ENCODE measurements at regions not wholly inside any gene's neighbourhood (a gene's known extent, or its start where the extent isn't known, plus 50 kb on each side); places are given as distances from the start of the nearest gene placed in this dataset.

- DNase-seq (ENCODE audit: low read depth) = peak; percentile 75
These were observed 444.6 kb downstream of the HTR7 start for GRCh38 chr10:90413196-90413595.

DNA sequence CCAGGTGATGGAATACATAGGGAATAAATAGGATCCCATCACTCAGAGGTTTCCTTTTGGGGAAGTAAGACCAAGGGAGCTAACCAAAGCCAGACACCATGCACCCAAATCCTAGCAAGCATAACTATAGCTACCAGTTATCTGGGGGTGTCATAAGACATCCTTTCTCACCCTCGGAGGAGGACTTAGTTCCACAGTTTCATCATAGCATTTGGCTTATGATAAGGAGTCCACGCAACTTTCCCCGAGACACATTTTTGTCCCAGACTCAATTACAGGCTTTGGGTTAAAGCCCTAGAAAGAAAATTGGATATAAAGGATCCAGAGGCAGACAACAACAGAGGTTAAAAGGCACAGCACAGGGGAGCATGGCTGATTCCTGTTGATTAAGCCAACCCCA, 442.9 kb downstream of the HTR7 start:
- DNase-seq (ENCODE audit: low read depth) = peak; percentile 39

DNA sequence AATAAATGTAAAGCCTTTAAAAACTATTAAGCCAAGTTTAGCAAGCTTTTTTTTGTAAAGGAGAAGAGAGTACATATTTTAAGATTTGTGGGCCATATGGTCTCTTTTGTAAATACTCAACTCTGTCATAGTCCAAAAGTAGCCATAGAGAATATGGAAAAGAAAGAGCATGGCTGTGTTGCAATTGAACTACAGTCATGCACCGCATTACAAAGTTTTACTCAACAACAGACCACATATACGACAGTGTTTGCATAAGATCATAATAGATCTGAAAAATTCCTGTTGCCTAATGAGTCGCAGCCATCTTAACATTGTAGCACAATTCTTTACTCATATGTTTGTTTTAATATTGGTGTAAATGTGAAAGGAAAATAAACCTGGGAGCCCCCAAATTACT, 440.8 kb downstream of the HTR7 start:
- DNase-seq (ENCODE audit: low read depth) = peak; percentile 97

GRCh38 chr10:90417476-90418210, 440.2 kb downstream of the HTR7 start:
- no peak for DNase-seq (ENCODE audit: low read depth)

- peak; percentile 95 for DNase-seq (ENCODE audit: low read depth)
These were observed 438.8 kb downstream of the HTR7 start for GRCh38 chr10:90418869-90419652.

- no peak for DNase-seq (ENCODE audit: low read depth)
These were observed 437.1 kb downstream of the HTR7 start for GRCh38 chr10:90420637-90421318.

DNA sequence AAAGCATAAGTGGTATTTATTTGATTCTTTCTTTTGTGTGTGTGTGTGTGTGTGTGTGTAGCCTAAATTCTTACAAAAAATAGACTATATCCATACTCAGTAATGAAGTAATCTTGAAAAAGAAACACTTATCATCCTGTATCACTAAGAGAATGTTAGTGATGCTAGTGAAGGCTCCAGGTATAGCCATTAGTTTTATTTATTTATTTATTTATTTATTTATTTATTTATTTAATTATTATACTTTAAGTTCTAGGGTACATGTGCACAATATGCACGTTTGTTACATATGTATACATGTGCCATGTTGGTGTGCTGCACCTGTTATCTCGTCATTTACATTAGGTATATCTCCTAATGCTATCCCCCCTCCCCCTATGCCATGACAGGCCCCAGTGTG, 436.0 kb downstream of the HTR7 start:
- DNase-seq (ENCODE audit: low read depth) = no peak

DNA sequence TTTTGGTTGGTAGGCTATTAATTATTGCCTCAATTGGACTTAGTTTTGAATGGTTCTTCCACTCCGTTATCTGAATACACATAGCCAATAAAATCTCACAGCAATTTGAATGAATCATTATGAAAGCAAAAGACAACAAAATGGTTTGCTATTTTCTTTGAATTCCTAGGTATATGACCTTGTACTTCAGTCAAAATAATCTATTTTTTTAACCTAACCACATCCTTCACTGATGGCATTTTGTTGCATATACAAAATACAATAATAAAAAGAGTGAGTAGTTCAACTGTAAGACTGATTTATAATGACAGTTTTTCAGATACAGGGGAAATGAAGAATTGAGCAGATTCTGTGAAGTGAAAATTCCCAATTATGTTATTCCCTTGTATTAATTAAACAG, 433.1 kb downstream of the HTR7 start:
- DNase-seq (ENCODE audit: low read depth) = peak; percentile 39

GRCh38 chr10:90430186-90430585, 427.7 kb downstream of the HTR7 start:
- DNase-seq (ENCODE audit: low read depth) = no peak

- DNase-seq (ENCODE audit: low read depth) = no peak
These were observed 425.0 kb downstream of the HTR7 start for GRCh38 chr10:90432866-90433265.

DNA sequence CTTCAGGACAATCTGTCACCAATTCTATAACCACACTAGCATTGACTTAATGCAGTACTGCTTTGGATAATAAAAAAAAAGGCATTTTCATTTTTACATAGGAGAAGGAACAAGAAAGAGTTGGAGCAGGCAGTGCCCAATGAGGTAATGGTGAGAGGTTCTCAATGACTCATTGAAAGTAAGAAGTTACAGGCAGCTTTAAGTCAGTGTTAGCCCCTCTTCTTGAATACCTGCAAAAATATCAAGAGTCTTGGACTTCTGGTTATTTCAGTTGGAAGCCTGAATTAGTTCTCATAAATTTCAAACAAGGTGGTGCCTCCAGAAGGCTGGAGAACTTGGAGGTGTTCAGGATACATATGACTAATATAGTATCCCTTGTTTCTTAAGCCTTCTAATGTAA, 422.5 kb downstream of the HTR7 start:
- peak; percentile 57 for DNase-seq (ENCODE audit: low read depth)

GRCh38 chr10:90437452-90437851, 420.4 kb downstream of the HTR7 start:
- peak; percentile 55 for DNase-seq (ENCODE audit: low read depth)

DNA sequence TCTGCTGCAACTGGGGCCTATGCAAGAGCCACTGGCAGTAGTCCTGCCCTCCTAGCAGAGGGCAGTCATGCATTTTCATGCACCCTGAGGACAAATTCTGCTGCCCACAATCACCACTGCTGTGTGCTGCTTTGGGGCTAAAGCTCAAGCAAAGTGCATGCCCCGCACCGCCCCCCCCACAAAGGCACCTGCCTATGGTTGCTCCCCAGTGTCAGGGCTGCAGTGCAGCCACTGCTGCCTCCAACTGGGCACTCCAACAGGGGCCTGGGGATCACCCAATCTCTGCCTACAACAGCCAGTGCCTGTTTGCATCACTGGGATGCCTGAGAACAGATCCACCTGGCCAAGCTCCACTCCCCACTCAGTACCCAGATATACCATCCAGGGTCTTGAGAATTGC, 417.0 kb downstream of the HTR7 start:
- no peak for DNase-seq (ENCODE audit: low read depth)

DNA sequence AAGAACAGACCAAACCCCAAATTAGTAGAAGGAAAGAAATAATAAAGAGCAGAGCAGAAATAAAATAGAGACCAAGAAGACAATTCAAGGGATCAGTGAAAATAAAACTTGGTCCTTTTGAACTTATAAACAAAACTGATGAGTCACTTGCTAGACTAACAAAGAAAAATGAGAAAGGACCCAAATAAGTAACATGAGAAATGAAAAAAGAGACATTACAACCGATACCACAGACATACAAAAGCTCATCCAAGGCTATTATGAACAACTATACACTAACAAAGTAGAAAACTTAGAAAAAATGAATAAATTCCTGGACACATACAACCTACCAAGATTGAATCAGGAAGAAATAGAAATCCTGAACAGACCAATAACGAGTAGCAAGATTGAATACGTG, 414.5 kb downstream of the HTR7 start:
- no peak for DNase-seq (ENCODE audit: low read depth)

DNA sequence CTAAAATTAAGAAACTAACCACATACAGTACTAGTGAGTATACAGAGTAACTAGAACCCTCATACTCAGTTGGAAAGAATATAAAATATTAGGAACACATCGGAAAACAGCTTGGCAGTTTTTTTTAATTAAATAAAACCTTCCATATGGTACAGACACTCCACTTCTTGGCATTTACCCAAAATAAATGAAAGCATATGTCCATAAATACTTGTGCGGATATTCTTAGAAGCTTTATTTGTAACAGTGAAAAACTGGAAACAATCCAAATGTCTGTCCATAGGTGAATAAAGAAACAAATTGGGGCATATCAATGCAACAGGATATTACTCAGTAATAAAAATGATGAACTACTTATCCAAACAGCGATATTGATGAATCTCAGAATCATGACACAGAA, 410.0 kb downstream of the HTR7 start:
- DNase-seq (ENCODE audit: low read depth) = no peak

DNA sequence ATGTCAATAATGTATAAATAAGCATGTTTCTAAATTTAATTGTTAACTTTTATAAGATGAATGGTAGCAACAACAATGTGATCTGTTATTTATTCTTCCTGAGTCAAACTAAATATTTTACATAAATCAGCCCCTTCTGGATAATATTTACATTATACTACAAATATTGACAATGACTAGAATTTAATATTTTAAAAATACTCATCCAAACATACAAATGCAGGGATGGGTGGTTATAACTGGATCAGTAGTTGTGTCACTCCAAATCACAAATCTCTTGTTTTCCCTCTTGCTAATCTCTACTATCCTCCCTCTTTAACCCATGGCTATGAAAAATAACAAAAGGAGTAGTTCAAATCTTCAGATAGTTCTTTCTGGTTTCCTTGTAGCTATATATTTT, 407.0 kb downstream of the HTR7 start:
- DNase-seq (ENCODE audit: low read depth) = no peak

- peak; percentile 92 for DNase-seq (ENCODE audit: low read depth)
These were observed 406.6 kb downstream of the HTR7 start for GRCh38 chr10:90451283-90451682.

DNA sequence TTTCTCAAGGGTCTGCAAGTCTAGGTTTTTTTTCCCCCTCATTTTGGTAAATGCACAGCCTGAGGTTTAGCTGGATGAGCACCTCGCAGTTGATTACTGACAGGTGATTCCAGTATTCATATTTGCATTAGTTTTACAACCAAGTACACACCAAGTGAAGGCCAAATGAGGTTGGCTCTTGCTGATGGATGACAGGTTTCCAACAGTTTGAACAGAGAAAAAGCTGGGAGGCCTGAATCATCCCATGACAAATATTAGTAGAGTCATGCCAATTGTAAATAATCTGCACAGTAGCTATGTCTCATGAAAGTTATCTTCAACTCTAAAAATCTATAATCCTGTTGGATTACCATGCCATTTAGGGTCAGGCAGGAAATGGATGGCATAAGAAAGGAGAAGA, 399.8 kb downstream of the HTR7 start:
- DNase-seq (ENCODE audit: low read depth) = no peak

DNA sequence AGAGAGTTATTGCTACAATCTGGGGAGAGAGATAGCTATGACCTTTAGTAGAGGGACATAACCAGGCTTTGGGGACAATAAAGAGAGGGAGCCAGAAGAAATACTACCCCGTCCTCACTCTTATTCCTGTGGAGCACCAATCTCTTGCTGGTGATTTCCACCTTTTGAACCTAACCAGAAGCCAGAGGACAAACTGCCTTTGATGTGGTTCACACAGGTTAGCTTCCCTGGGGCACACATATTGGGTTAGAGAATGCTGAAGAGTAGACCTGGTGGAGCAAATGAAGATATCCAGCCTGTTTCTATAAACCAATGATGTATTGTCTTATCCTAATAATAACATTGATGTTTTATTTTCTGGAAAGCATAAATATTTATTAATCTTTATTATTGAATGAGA, 399.3 kb downstream of the HTR7 start:
- DNase-seq (ENCODE audit: low read depth) = no peak

- DNase-seq (ENCODE audit: low read depth) = no peak
These were observed 396.2 kb downstream of the HTR7 start for GRCh38 chr10:90461437-90462155.

GRCh38 chr10:90462749-90463470, 394.9 kb downstream of the HTR7 start:
- peak; percentile 74 for DNase-seq (ENCODE audit: low read depth)

- peak; percentile 51 for DNase-seq (ENCODE audit: low read depth)
These were observed 393.5 kb downstream of the HTR7 start for GRCh38 chr10:90464329-90464728.

Data from amniotic epithelial cell (primary cell).